RKO (cell line): ENCODE measurements at regions not wholly inside any gene's neighbourhood (a gene's known extent, or its start where the extent isn't known, plus 50 kb on each side); places are given as distances from the start of the nearest gene placed in this dataset.

Experiments
- DNase-seq: peaks from one replicate; pipeline ENCODE4 v3.0.0-alpha.2; 2016; ENCODE audit warnings: low spot score

- DNase-seq, result peak; percentile 17
Observed at GRCh38 chr5:56543441-56544388, 271.6 kb upstream of the MAP3K1 start.

- DNase-seq, result no peak
Observed at GRCh38 chr5:56540266-56540665, 275.1 kb upstream of the MAP3K1 start.

DNA sequence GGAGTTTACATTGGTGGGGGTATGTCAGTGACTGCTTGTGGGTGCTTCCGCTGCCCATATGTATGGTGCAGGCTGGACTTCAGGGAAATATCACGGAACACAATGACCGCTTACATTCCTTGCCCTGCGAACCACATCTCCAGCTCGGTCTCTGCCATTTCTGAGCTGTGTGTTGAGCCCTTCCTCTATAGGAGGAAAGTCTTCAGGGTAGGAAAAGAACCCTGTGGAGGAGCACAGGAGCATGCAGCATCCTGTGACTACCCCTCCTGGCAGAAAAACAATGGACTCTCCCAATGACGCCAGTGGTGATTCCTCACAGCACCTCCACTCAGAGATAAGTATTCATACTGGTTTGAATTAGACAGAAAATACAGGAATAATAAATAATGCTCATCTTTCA is 276.8 kb upstream of the MAP3K1 start:
- DNase-seq, result no peak

DNA sequence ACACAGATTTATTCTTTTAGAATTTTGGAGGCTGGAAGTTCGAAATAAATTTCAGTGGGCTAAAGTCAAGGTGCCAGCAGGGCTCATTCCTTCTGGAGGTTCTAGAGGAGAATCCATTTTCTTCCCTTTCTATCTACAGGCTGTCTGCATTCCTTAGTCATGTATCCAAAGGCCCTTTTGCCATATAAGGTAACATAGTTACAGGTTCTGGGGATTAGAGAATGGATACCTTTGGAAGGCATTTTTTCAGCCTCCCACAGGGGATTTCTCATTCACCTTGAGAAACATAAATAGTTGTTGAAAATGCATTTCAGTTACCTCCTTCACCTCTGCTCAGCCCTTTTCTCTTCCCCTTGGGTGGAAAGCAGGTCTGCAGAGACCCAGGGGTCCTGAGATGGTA is 280.0 kb upstream of the MAP3K1 start:
- DNase-seq, result no peak

DNA sequence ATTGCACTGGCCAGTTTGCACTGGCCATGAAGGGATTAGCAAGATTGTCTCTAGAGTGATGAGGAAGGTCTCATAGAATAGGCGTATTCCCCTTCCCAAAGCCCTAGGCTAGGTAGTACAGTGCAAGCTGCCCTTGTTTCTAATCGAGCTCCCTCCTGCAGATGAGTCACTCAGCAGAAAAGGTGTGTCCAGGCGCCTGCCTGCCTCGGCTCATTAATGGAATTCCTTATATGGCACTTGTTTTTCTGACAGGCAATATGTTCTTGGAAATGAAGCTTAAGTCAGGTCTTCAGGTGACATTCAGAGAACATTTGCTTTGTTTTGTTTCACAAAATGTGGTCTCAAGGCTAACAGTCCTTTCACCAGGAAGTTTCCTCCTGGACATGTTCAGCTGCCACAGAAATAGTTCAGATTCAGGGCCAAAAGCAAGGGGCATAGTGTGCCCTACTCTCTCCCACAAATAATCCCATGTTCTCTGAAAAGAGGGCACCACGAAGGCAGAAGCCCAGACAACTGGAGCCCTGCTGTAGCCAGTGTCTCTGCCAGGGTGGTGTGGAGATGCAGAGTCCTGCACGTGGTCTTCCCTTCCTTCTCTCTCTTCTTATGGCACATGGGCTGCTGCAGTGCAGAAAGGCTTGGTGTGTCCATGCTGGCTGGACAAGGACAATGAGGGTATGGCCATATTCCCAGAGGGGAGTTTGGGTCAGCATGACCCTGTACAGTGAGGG is 281.1 kb upstream of the MAP3K1 start:
- DNase-seq, result no peak

DNA sequence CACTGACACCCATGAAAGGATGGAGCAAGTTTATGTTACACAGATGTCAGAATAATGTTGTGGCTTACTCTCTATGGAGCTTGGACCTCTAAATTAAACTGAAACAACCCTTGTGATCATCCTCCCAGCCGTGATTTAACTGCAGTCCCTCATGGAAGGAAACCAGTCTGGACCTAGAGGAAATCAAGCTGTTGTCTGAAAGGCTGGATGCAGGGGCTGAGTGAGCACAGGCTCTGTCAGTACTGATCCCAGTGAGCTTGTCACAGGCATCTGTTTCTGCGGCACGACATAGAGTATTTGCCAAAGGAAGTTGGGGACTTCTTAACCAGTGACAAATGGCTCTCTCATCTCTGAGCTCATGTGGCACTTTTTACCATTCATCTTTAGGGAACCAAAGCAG is 282.9 kb upstream of the MAP3K1 start:
- no peak for DNase-seq

DNA sequence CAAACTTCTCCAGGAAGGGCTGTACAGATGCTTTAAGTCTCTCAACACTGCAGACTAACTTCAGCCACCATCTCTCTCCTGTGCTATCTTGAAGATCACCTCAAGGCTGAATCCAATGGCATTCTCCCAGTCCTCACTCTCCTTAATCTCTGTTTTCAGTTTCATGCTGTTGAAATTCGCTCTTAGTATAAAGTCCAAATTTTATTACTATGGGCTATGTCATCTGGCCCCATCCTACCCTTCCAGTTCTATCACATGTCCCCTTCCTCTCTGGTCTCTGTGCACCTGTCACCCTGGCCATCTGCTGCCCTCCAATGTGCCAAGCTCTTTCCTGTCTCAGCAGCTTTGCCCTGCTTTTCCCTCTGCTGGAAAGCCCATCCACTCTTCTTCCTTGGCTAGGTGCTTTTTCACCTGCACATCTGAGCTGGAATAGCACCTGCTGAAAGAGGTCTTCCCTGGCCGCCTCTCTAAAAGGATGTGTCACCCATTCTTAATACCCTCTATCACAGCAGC is 284.7 kb upstream of the MAP3K1 start:
- DNase-seq, result no peak

DNA sequence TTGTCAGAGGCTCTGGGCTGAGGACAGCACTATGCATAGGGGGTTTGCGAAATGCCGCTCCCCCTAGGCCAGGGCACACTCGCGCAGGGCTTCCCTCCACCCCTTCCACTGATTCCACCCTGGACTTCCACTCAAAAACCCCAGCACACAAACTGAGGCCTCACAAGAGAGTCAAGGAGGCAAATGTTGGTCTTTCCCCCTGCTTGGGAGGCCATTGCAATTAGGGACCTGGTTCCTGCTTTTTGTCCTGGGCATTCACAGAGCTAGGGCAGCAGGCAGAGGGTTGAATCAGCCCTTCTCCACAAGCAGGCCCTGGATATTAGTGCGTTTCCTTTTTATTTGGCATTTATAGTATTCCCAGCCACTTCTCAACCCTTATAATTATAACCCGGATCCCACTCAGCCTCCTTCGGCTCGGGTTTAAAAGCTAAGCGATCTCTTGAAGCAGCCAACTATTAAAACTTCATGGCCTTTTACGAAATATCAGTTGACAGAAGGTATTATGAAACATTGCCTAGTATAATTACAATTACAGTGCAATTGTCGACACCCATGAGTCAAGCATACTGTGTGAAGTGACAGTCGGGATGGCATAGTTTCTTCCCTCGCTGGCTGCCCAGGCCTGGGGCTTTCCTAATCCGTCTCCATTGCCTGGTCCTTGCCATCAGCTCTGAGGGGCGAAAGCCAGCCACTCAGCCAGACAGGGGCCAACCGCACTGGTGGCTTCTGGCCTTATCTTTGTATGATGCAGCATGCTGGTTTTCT is 285.5 kb upstream of the MAP3K1 start:
- no peak for DNase-seq

DNA sequence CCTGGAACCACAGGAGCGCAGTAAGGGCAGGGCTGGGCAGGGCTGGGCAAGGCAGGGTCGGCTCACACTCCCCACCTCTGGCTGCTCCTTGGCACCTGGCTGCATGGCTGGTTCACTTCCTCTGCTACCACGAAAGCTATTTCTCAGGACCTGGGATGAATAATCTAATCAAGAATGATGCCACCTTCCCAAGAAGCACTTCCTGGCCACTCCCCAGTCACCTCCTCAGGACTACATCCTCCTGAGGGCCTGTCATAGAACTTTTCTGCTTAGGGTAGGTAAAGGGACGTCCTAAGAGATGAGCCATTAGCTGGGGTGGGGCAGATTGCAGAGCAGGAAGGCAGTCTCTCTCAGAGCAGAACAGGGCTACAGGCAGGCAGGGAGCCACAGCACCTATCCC is 288.2 kb upstream of the MAP3K1 start:
- DNase-seq, result no peak

- peak; percentile 34 for DNase-seq
Observed at GRCh38 chr5:56525113-56525512, 290.2 kb upstream of the MAP3K1 start.

GRCh38 chr5:56523790-56524575 is 290.9 kb upstream of the ANKRD55 start:
- DNase-seq, result no peak

DNA sequence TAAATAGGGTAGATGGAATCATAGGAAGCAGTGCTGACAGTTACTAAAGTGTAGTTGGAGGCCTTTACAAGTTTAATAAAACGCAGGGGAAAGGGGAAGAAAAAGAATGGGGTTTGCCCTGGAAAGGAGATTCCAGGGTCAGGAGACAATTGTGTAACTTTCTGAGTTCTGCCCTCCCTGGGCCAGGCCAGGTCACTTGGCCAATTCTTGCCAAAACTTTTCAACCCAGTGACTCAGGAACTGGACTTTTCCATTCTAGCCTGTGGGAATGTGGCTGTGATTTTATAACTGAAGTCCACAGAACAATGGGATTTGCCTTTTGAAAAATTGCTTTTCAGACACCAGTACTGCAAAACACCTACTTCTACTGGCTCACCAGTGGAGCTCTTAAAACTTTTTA is 289.8 kb upstream of the ANKRD55 start:
- DNase-seq, result no peak

- no peak for DNase-seq
Observed at GRCh38 chr5:56522169-56522568, 289.0 kb upstream of the ANKRD55 start.

GRCh38 chr5:56520986-56521730 is 288.0 kb upstream of the ANKRD55 start:
- DNase-seq, result no peak

DNA sequence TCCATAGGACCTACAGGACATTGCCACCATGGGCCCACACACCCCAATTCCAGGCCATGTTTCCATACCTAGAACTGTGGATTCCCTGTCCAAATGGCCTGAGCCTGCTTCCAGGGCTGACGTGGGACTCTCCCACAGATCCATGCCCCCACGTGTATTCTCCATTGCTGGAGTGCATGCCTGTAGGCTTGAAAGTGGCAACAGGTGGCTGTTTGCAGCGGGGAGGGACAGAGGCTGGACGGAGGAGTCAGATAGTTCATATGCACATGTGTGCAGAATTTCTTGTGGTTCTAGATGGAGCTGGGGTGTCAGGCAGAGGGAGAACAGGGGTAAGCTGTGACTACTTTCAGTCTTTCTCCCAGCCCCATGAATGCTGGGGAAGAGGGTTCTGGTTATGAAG is 285.7 kb upstream of the ANKRD55 start:
- no peak for DNase-seq

DNA sequence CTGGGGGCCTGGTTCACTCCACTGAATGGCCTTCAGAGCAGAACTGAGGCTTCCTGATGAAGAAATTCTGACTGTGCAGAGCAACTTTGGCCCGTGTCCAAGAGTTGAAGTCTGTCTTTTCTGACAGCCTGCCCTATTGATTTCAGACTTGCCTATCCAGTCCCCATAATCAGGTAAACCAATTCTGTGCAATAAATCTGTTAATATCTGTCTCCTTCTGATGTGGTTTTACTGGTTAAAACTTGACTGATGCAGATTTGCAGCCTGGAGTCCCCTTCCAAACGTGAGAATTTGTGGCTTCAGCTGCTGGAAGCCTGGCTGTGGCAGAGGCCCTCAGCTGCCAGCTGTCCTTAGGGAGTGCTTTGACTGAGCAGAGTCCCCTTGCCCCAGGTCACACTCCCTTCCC is 283.9 kb upstream of the ANKRD55 start:
- DNase-seq, result no peak

GRCh38 chr5:56516441-56516840 is 283.3 kb upstream of the ANKRD55 start:
- DNase-seq, result no peak

GRCh38 chr5:56516035-56516434 is 282.9 kb upstream of the ANKRD55 start:
- DNase-seq, result no peak

GRCh38 chr5:56515011-56515410 is 281.9 kb upstream of the ANKRD55 start:
- no peak for DNase-seq

- no peak for DNase-seq
Observed at GRCh38 chr5:56514245-56514644, 281.1 kb upstream of the ANKRD55 start.

DNA sequence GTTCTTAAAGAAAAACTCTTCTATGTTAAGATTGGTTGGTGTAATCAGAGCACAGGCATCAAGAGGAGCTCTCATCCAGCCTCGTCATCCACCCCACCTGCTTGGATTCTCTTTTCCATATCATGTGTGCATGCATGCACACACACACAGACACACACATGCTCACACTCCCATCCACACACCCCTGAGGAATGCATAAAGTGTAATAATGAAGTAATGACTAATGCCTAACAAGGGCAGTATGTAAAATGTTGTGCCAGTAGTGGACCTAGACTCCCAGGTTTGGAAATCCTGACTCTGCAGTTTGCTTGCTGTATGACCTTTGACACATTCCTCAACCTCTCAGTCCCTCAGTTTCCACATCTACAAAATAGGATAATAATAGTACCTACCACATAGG is 280.0 kb upstream of the ANKRD55 start:
- DNase-seq, result no peak
